ENCODE measurements at regions not wholly inside any gene's neighbourhood (a gene's known extent, or its start where the extent isn't known, plus 50 kb on each side); places are given as distances from the start of the nearest gene placed in this dataset.

DNA sequence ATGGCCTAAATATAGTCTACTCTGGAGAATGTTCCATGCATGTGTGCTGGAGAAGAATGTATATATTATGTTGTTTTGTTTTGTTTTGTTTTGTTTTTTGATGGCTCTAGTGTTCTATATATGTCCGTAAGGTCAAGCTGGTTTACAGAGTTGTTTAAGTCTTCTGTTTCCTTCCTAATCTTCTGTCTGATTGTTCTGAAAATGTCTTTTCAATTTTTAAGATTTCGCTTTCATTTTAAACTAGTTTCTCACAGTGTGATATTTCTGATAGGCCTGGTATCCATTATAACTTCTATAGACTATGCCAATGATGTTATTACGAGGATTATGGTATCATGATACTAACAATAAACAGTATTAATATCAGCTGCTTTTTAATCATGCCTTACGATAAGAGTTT is 1126.3 kb upstream of the SORCS1 start:
- DNase-seq: no peak

DNA sequence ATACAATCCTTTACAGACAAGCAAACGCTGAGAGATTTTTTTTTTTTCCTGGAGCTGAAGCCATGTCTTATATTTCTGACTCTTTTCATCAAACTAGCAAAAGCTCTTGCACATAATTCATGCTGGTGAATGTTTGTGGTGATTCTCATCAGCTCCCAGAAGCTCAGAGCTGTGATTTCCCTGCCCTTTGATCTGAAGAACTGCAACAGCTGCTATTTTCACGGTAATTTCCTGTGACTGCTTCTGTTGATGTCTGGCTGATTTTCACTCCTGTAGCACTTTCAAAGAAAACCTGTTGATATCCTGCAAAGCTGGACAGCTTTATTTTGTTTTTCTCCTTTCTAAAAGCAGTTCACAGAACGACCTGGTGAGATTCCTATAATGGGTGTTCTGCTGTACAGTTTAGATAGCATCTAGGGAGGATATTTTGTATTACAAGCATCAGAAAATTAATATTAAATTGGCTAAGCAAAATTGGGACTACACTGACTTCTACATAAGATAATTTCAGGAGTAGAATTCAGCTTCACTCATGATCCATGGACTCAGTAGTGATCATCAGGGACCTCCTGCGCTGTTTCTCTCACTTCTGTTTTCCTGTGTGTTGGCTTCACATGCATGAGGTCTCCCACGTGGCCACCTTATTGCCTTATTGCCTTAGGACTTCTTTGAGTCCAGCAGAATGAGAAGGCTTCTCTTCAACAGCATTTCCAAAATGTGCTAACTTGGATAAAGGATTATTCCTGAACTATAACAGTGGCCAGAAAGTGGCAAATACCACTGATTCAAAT is 1111.6 kb upstream of the SORCS1 start:
- DNase-seq: no peak

DNA sequence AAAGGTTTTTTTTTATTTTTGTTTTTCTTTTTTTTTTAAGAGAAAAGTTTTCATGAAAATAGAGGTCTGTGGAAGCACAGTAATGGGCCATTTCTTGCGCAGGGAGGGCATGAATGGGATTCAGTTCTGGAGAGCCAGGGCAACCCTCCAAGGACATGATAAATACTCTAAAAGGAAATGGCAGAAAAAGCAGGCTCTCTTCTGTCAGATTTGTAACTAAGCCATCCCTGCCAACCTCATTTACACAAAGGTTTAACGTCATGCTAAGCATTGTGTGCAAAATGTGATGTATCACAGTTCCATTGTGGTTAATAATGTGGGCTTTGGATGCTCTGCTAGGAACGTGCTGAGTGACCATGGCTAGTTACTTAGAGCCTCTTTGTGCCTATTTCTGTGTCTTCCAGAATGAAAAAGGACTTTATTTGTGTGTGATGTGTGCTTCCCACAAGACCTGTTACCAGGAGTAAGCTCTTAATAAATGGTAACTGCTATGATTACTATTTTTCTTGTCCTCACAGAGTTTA is 1095.9 kb upstream of the SORCS1 start:
- DNase-seq: no peak

DNA sequence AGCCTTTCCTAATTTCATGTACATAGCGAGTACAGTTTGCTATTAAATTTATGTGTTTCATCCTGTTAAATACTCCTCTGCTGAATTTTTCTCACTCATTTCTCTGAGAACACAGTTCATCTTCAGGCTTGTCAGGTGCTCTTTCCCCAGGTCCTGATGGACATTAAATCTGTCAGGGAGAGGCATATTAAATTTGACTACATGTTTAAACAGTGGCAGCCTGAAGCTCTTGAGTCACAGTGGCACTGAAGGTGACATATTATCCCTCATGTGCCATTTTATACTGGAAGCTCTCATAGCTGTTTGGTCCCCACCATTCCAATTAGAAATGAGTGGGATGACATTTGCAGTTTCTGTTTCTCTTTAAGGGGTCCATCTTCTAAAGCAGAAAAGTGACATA is 1089.6 kb upstream of the SORCS1 start:
- no peak for DNase-seq

DNA sequence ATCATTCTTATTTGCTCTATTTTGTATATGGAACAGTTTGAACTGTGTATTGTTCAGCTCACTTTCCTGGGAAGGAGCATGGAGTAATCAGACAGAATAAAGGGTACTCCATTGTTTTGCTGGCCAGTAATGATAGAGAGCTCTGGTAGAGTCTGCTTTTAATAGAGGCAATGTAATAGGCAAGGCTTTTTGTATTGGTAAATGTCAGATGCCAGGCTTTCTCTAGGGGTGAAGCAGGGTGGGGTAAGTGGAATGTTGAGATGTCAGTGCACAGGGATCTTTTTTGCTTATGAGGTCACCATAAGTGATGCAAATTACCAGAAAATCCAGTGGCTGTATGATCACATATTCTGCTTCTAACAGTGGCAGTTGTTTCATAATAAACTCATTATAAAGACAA is 1088.3 kb upstream of the SORCS1 start:
- DNase-seq: no peak

DNA sequence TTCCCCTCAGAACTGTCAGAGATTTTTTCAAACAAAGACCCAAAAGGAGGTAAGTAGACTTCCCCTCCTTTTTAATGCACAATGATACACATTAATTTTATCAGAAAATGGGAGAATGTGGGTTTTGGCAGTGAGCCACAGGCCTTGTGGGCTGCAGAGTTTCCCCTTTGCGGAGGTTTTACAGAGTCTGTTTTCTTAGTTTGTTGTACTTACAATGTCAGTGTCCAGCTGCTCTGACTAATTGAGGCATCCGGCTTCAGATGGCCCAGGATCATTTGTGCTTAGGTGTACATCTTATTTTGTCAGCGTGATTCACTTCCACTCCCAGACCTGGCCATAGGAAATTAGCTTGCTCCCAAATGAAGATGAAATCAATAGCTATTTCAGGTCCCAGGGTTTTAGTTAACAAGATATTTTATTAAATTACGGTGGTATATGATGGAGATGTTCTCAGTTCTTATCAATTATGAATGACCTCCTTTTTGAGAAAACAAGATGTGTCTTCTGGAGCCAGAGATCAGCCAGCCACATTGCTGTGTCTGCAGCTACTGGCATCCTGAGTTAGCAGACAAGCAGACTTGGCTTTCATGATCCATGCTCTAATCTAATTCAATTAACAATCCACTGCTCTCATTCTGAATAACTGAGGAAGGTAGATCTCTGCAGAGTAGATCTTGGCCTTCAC is 1086.6 kb upstream of the SORCS1 start:
- DNase-seq: no peak

DNA sequence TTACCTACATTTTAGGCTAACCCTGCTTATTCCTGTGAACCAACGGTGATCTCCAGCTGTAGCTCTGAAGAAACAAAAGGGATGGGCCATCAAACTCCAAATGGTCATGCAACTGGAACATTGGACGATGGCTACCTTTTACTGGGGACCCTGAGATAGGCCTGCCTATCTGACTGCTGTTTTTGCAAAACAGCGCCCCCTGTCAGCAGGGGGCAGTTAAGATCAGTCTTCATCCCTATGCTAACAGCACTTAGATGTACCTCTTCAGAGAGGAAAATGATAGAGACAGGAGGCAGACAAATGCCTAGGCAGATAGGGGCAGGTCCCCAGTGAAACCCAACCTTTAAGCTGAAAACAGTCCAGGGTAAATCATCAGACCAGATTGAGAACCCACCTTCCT is 1085.4 kb upstream of the SORCS1 start:
- DNase-seq: no peak

DNA sequence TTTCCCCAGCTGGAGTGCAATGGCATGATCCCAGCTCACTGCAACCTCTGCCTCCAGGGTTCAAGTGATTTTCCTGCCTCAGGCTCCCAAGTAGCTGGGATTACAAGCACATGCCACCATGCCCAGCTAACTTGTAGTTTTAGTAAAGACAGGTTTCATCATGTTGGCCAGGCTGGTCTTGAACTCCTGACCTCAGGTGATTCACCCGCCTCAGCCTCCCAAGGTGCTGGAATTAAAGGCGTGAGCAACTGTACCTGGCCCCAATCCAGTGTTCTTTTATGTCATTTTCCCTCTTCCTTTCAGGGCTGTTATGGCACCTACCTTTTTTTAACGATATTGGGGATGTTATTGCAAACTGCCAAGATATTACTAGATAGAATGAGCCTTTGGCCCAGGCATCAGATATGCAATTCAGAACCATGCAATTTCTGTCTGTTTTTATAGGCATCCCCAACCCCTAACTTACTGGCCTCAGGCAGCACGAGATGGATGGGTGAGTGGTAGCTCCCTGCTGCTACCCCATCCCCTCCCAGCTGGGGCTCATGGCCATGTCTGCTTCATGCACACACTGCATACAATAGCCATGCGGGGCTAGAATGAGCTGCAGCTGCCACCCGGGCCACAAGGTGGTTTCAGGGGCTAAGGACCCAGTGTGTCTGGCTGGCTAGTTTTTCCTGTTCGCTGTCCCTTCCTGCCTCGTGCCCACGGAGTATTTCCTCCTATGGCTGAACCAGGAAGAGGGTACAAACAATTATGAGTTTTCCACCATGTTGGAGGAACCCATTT is 1080.1 kb upstream of the SORCS1 start:
- no peak for DNase-seq

DNA sequence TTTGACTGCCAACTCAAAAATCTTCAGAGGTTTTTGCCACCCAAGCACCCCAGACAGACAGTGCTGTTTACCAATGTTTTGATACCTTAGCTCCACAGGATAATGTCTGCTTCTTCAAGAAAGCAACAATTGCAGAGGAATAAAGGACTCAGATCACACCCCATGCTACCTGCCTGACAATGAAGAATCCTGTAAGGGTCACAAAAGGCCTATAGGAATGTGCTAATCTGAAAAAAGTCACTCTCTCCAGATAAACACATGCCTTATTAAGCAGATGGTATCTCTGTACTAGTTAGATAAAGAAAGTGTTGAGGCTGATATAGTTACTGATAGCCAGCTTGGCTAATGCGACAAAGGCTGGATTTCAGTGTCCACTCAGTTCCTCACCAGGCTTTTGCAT is 1076.7 kb upstream of the SORCS1 start:
- DNase-seq: no peak

DNA sequence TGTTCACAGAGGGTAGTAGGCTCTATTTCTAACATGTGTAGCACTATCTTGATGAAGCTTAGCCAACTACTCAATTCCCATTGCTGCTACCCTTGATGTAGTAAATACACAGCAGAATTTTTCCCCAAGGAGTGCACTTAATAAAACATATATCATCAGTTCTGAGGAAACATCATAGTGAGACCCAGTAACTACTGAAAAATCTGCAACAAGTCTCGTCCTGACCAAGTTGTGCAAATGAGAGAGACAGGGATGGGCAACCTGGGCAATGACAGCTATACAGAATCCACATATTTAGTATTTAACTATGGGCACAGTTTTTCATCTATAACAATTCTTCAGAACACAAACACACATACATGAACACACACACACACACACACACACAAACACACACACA is 1073.8 kb upstream of the SORCS1 start:
- DNase-seq: no peak

DNA sequence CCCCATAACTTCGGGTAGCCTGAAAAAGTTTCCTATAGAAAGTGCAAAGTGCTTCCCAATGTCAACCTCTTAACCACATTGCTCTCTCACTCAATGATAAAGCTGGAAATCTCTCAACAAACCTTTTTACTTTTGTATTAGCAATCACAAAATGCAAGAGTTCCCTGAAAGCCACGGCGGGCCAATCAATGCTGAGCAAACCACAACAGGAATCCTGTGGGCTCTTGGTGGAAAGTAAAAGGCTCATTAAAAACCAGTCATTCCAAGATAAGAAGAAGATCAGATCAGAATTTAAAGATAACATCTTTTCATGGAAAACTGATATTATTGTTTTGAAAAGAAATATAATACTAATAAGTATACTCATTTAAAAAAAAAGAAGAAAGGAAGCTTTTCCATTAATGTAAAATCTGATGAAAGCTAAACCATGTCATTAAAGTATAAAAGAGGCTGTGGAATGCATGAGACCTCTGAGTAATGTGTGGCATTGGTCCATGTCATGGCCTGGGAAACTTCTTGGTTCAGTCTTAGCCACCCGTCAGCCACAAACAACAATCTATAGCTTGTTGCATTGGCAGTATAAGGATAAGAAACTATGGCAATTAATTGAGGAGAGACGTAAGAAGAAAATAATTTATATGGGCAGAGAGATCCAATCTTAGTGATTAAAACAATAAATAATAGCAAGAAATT is 1066.1 kb upstream of the SORCS1 start:
- no peak for DNase-seq

DNA sequence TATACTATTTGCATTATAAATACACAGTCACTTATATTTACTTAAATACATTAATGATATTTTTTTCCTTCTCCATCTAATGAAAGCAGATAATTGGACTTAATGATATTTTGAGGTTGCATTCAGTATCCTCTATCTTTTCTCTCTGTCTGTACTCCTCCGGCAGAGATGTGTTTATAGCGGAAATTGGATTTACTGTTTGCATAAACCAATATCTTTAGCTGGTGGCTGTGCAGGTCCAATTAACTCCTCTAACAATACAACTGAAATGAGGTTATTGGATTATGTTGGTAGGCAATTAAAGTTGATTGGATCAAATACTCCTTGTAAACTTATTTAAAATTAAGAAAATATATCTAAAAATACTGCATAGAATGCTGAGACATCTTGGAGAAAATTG is 1044.2 kb upstream of the SORCS1 start:
- DNase-seq: no peak

DNA sequence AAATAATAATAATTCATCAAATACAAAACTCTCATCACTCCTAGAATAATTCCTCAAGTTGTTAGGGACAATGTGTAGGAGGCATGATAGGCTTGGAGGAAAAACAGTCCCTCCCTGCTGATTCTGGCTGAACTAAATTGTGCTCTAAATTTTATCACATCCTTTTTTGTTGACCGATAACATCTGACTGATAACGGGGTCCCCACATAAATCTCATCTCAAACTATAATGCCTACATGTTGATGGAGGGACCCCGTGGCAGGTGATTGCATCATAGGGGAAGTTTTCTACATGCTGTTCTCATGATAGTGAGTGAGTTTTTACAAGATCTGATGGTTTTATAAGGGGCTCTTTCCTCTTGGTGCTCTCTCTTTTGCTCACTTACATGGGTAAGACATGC is 1043.5 kb upstream of the SORCS1 start:
- no peak for DNase-seq

DNA sequence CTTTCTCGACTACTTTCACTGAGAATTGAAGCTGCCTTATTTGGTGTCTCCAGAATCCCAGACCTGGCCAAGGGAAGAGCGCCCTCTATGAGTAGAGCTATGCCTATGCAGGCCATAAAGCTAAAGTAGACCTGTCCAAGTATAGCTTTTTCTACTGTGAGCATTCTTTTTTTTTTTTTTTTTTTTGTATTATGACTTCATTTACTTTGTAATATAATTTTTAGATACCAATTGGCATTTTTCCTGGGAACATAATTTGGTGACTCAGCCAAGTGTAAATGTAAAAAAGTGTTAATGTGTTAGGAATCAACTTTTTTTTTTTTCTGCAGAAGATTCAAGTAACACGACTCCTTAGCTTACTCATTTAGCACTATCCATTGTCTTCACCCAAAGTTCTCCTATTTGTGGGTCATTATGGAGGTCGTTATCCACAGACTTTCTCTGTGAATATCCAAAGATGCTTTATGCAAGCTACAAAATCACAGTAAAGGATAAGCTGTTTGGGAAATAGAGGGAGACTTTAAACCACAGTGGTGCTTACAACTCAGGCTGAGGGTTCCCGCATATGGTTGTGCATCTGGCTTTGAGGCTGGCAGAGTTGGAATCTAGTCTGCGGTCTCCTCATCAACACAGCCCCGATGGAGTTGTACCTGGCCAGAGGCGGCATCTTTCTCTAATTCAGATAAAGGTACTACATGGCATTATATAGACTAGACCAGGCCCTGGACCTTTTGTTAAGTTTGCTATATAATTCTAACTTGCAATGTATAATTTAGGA is 1040.2 kb upstream of the SORCS1 start:
- DNase-seq: no peak

DNA sequence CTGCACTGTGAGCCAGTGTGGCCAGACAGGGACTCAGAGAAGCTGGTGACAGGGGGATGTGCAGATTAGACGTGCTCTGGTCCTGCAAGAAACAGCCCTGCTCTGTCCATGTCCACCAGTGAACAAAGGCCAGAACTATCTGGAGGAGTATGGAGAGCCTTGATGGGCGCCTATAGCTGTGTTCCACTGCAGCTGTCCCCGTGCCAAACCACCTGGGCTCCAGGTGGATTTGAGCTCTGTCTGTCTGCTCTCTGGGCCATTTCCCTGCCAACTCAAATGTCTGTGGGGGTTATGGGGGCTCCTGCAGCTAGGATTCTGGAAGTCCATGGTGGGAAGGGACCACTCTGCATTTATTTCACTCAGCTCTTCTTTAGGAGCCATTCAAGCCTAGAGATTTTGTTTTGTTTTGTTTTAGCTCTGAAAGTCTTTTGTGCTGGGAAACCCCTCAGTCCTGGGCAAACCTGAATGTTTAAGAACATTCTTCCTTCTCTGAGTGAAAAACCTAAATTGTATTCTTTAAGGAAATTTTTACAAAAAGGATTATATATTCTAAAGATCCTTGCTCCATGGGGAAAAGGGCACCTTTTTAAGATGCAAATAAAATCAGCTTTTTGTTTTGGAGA is 1039.5 kb upstream of the SORCS1 start:
- DNase-seq: no peak

DNA sequence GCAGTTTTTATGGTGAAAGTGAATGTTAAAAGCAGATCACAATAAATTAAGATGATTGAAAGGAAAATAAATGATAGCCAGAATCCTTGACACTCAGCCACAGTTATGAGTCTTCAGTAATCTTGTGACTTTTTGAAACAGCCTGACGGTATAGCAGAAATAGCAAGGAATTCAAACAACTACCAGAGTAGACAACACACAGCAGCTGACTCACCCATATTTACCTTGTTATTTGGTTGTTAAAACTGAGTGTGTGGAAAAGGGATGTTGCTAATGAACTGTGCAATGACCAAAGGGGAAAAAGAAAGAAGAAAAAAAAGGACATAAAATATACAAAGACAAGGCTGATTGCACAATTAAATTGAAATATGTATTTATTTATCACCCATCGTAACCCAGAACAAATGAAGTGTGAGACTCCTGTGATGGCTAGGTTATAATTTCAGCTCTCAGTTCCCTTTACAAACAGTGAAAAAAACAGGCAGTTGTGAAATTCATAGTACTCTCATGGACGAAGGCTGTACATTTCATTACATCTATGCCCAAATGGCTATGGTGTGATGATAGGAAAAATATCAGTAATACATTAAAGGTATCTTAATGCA is 1023.0 kb upstream of the SORCS1 start:
- DNase-seq: no peak

DNA sequence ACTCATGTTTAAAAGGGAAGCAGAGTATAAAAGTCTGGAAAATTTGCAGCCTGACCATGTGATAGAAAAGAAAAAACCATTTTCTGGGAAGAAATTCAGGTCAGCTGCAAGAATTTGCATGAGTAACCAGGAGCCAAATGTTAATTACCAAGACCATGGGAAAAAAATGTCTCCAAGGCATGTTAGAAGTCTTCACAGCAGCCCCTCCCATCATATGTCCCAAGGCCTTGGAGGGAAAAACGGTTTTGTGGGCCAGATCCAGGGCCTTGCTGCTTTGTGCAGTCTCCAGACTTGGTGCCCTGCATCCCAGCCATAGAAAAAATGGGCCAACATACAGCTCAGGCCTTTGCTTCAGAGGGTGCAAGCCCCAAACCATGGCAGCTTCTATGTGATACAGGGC is 1019.6 kb upstream of the SORCS1 start:
- no peak for DNase-seq

DNA sequence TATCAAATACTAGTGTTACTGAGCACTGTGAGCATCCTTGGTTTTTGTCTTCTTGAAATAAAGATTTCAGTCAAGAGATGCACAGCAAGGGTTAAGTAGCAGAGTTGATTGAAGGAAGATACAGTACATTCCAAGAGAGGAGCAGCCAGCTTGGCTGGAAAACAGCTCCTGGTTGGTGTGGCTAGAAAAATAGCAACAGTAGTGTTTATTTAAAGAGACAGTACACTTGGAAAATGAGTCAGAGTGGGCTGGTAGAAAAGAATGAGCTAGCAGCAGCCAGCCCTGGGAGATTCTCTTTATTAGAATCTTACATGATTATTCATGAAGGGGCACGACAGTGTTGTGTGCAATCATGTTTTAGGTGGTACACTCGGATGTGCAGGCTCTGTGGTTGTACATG is 1016.4 kb upstream of the SORCS1 start:
- no peak for DNase-seq

DNA sequence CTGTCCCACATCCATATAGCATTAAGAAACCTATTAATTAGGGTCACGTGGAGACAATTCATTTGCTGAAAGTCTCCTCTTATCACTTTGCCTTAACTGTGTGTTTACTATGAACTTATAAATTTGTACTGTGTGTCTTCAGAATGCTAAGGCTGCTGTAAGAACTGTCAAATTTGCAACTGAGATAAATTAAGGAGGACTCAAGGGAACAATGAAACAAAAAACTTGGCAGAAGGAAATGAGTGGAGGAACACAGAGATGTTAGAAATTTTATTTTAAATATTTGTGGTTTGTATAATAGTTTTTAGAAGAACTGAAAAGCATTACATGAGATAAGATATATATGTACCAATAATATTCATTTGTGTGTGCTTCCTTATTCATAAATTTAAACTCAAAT is 1005.3 kb upstream of the SORCS1 start:
- no peak for DNase-seq

DNA sequence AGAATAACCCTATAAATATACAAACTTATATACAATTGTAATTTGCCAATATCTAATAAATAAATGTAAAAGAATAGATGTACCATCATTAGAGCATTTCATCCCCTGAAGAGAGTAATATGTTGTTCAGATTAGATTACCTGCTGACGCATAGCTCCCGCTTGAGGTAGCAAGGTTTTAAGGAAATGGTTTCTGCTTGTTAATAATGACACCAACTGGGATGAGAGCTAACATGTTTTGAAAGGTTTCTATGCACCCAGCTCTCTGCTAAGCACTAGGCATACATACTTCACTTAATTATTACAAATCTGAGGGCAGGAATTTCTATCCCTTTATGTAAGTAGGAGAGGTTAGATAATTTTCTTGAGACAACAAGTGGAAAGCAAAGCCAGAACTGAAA is 1003.3 kb upstream of the SORCS1 start:
- DNase-seq: no peak

DNA sequence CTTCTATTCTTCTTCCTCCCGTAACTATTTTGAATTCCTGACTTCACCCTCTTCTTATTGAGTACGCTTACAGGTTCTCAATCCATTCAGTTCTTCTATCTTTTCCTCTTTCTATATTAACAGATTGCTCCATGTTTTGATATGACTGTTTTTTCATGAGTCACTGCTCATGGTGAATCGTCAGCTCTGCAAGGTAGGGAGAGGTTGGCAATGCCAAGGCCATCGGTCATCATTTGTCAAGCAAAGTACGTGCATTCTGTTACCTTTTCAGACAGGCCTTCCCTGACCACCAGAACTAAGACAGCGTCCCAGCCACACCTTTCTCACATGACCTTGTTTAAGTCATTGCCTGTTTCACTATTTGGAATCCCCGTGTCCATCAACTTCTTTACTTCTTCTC is 1001.9 kb upstream of the SORCS1 start:
- DNase-seq: no peak

Data from stimulated activated CD4-positive, alpha-beta T cell treated with anti-CD3 and anti-CD28 coated beads, Interleukin-4, amount 100 ng/mL, for 24 hours (primary cell).